HG03342 (cell line): ENCODE measurements at regions not wholly inside any gene's neighbourhood (a gene's known extent, or its start where the extent isn't known, plus 50 kb on each side); places are given as distances from the start of the nearest gene placed in this dataset.
"Not testable (repeated sequence)": the region's sequence is repeated elsewhere in the genome, so short reads cannot be mapped to it uniquely, and the experiment has no call there.

Source experiments
- ATAC-seq: cut with Tn5 transposase; IDR thresholded peaks from one replicate; pipeline ENCODE4 v1.9.1; 2021; ENCODE audit warnings: mild to moderate bottlenecking, moderate library complexity; ENCODE audit not compliant: unreplicated experiment

DNA sequence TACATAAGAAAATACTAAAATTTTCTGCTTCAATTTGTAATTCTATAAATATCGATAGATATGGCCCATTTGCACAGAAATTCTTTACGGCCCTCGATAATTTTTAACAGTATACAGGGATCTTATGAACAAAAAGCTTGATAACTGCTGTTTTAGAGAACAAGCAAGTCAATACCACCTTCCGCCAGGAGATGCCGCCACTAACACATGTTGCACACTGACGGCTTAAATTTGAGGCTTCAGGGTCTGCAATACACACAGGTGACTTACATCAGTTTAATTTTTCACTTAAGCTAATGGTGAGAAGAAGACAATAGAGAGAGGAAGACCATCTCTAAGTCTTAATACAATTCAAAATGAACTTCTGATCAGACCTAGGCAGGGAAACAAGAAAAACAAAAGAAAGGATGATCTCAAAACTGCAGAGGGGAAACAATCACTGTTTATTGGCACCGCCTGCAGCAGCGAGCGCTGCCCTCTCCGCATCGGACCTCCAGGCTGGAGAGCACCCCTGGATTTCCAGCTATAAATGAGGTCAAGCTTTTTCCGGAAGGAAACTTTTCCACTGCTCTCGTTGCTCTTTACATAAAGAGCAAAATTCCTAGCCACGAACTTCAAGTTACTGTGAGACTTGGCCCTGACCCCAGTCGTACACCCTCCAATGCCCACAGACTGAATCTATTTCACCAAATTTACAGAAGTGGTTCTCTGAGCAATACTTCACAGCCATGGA is 53.9 kb downstream of the OTOR start:
- ATAC-seq: peak; percentile 82

DNA sequence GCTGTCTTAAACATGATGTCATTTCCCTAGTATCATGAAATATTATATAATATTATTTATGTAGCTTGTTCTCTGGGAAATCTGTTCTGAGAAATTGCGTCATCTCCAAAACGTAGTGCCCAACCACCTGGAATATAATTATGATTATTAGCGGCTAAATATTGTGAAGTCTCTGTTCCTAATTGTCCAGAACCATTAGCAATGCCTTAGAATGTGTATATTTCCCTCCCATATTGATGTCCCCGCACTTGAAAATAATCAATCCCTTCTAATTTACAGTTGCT is 54.4 kb downstream of the OTOR start:
- no peak for ATAC-seq

DNA sequence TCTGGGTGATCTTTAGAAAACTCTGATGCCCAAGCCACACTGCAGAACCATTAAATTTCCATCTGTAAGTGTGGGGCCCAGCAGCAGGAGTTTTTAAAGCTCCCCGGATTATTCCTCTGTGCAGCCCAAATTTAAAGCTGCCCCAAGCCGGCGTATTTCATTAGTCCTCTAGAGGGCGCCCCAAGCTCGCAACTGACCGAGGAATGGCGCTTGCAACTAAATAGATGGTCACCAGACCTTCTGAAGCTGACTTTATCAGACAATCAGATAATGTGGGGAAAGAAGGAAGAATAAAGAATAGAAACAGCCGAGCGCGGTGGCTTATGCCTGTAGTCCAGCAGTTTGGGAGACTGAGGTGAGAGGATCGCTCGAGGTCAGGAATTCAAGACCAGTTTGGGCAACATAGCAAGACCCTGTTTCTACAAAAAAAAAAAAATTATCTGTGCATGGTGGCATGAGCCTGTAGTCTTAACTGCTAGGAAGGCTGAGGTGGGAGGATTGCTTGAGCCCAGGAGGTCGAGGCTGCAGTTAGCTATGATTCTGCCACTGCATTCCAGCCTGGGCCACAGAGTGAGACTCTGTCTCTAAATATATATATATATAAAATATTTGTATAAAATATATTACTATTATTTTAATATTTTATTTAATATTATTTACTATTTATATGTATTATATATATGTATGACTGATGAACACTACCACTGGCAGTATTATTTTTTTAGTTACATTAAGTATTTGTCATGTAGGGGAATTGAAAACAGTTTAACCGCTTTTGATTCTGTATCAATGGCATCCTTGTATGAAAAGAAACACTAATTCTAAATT is 56.0 kb downstream of the OTOR start:
- no peak for ATAC-seq

DNA sequence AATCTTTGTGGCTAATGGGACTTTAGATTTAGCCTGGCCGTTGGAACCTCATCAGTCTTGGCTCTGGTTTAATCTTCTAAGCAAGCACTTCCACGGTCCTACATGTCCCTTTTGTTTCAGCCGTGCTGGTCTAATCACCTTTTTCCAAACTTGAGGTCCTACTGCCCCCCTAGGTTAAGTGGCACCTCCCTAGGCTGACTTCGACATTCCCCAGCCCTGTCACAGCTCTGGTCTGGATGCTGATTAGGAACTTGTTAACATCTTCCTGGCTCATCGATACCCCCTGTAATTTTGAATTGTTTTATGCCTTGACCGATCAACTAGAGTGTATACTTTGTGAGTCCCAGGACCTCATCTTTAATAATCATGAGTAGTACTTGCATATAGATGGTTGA is 56.6 kb downstream of the OTOR start:
- no peak for ATAC-seq

DNA sequence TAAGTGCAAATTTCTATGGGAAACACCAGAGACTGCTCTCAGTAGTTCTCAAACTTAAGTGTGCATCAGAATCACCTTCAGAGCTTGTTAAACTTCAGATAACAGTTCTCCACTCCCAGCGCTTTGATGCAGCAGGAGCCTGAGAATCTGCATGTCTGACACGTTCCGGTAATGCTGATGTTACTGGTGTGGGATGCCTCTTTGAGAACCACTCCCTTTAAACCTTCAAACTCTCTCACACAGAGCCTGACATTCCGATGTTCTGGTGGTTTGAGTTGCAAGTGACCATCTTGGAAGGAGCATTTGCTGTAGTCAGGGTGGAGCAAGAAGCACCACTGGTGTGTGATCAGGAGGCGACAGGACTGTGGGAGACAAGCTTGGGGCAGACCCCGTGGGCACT is 57.9 kb downstream of the OTOR start:
- ATAC-seq: no peak

DNA sequence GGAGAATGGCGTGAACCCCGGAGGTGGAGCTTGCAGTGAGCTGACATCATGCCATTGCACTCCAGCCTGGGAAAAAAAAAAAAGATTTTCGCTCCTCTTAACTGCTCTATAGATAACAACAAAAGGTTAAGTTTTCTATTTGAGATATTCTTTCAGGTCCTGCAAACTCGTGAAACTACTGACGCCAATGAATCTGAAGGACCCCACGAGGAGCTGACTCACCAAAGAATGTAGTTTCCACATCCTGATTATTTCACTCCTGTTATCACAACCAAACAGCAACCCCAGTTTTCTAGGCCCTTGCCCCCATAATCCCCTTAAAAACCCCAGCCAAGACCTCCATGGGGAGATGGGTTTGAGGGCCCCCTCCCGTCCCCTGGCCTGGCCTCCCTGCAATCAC is 58.7 kb downstream of the OTOR start:
- no peak for ATAC-seq

DNA sequence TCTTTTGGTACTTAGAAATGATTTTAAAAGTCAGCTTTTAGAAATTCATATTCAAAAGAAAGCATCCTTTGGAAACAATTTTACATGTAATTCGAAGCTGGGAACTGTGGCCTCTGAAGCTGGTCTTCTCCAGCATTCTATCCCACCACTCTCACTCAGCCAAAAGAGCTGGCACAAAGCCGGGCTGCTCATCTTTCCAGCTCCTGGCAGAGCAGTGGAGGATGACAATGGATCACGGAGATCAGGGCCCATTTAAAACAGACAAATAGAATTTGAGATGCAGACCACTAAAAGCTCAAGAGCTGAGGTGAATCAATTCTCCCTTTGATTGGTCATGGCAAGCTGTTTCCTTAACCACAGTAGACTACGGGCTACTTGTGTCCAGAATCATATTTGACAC is 60.6 kb downstream of the OTOR start:
- no peak for ATAC-seq

DNA sequence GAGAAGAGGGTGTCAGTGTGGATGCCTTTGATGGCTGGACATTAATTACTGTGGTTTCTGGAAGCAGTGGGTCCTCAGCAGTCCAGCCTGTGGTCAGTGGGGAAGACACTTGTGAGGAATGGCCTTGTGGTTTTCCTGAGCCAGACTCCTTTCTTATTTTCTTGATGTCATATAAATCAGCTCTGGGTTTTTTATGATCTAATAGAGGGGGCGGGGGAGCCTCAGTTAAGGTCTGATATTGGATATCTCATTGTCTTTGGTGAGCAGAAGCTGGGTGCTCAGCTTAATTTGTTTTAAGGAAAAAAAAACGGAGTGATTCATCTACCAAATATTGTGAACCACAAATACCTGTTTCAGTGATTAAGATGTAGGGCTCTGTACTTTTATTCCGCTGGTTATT is 62.1 kb downstream of the OTOR start:
- no peak for ATAC-seq

DNA sequence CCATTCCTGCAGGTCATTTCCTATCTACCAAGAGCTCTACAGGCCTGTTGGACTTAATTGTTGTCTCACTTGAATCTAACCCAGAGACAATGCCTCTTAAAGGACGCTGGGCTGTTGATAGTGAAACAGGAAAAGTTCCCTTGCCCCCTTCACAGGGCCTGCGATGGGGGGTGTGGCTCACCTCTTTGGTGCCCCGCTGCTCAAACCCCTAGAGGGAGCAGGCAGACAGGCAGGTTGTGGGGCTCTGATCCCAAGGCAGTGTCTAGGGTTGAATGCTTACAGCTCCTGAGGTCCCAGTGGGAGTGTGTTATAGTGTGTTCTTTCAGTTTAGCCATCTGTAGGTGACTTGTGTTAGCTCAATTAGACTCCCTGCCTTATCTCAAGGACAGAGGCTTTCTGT is 68.0 kb downstream of the OTOR start:
- ATAC-seq: no peak

DNA sequence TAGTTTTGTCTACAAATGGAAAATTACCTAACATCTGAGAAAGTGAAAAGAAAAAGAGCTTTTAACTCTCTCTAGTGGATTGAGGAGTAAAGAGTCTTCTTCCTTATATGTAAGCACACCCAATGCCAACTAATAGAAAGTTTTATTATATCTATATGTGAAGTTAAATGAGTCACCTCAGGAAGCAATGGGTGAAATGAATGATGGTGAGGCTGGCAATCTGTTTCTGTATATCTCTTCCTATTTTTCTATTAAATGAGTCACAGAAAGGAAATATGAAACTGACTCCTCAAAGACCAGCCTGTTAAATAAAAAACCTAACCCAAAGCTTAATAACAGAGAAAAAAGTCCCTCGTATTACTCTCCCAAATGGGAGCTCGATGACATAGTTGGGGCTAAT is 71.3 kb downstream of the OTOR start:
- no peak for ATAC-seq

DNA sequence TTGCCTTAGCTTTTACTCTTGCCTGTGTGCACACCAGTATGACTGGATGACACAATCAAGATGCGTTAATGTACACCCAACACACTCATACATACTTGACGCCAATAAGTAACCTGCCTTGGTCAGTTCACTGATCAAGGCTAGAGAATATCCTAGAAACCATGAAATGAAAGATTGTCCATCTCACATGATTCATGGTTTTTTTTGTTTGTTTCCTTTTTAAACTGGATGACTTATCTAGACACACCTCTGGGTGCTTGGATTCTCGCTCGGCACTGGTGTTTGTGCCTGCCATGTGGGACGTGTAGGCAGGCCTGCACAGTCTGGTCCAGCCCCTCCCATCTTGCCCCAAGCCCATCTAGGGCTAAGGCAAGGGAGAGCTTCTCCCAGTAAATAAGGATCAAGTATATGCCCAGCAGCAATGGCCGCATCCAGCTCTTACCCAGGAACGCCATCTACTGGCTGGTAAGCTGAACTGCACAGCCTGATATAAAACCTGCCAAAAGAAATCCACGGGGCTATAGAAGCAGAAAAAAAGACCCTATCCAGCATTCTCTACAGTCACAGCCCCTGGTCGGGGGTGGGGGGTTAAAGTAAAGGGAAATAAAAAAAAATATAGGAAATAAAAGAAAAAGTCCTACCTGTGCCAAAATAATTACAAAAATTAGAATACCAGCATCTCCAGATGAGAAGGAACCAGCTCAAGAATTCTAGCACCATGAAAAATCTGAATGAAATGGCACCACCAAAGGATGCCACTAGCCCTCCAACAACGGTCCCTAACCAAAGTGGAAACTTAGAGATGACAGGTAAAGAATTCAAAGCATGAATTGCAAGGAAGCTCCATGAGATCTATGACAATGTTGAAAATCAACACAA is 73.3 kb downstream of the OTOR start:
- ATAC-seq: peak; percentile 84

DNA sequence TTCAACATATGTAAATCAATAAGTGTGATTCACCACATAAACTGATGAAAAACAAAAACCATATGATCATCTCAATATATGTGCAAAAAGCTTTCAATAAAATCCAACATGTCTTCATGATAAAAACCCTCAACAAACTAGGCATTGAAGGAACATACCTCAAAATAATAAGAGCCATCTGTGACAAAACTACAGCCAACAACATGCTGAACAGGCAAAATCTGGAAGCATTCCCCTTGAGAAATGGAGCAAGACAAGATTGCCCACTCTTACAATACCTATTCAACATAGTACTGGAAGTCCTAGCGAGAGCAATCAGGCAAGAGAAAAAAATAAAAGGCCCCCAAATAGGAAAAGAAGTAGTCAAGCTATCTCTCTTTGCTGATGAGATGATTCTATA is 76.5 kb downstream of the OTOR start:
- no peak for ATAC-seq

DNA sequence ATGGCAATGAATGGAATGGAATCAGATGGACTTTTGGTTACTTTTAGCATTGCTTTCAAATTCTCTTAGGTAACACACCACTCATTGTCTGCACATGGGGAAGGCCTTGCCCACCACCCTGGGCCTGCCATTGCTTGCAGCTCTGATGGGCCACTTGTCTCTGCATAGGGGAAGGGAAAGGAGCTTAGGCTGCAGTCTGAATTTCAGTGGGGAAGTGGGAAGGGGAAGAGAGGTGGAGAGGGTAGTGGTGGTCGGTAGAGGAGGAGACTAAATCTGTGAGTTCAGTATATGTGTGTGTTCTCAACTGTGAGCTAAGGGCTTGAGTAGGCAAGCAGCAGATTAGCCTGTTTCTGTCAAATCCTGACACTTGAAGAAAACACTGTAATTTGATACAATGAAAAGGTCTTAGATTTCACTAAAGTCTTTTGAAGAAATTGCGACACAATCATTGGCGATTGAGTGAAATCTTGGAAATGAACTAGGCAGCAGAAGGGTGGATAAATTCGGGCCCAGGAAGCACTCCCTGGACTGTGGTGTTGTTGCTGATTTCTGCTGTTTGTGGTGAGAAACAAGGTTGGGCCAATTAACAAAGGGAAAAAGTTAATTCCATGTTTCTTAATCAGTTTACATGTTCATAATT is 80.6 kb downstream of the OTOR start:
- no peak for ATAC-seq

DNA sequence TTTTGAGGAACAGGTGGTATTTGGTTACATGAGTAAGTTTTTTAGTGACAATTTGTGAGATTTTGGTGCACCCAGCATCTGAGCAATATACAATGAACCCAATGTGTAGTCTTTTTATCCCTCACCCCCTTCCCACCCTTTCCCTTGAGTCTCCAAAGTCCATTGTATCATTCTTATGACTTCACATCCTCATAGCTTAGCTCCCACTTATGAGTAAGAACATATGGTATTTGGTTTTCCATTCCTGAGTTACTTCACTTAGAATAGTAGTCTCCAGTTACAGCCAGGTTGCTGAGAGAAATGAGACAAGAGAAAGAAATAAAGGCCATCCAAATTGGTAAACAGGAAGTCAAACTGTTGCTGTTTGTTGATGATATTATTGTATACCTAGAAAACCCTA is 87.5 kb downstream of the OTOR start:
- not testable (repeated sequence) for ATAC-seq

DNA sequence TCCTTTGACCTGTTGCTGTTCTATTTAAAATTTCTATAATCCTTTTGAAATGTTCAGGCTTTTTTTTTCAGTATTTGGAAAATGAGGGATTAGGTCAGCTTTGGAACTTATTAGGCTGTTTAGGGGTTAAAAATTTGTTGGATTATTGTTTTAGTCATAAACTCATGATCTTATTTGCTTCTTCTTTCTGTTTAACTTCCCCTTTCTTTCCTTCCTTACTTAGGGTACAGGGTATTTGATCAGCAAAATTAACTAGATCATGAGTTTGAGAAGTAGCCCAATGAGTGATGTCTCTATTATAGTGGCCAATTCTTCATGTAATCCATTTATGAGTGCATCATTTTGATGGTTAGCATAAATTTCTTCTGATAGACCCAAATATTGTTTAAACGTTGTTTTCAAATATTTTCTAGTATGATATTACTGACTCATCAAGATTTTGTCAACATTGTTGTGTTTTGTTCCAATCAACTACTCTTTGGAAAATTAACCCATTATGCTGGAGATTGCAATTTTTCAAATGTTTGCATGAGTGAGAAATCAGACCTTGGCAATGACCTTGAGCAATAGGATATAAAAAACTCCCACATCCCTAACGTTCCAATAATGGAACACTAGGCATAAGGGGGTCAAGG is 94.4 kb downstream of the OTOR start:
- no peak for ATAC-seq

DNA sequence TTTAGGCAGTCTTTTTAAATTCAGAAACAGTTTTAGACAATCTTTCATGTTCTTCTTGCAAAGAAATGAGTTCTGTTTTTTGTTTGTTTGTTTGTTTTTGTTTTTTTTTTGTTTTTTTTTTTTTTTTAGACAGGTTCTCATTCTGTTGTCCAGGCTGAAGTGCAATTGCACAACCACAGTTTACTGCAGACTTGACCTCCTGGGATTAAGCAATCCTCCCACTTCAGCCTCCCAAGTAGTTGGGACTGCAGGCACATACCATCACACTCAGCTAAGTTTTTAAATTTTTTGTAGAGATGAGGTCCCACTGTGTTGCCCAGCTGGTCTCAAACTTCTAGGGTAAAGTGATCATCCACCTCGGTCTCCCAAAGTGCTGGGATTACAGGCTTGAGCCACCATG is 96.2 kb downstream of the OTOR start:
- ATAC-seq: no peak

DNA sequence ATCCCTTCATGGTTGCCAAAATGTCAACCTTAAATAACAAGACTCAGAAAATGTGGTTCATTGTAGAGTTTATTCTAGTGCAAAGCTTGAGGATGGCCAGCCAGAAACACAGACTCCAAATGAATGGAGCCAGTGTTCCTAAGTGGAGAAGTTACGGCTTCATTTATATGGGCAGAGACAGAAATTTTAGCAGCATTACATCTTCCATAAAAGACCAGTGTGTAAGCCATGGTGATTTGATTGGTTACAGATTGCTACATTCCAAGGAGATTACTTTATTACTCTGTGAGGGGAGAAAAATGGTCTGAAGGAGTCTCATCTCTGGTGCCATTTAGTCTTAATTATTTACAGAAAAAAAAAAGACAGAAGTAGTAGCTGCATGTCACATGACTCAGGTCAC is 97.8 kb downstream of the OTOR start:
- ATAC-seq: no peak

DNA sequence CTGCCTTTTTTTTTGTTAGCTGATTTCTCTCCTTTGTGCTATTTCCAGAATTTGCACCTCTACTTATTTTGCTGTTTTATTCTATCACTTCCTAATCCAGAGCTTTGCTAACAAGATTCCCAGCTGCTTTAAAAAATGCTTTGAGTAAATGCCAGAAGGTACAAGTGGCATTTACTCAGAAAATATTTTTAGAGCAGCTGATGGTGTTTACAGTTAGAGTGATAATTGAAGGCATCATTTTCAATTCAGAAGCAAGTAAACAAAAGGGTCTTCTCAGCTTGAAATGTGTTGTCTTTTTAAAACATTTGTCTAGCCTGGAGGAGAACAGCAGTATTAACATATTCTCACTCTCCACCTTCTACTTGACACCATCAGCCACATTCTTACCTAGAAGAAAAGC is 99.9 kb downstream of the OTOR start:
- no peak for ATAC-seq

DNA sequence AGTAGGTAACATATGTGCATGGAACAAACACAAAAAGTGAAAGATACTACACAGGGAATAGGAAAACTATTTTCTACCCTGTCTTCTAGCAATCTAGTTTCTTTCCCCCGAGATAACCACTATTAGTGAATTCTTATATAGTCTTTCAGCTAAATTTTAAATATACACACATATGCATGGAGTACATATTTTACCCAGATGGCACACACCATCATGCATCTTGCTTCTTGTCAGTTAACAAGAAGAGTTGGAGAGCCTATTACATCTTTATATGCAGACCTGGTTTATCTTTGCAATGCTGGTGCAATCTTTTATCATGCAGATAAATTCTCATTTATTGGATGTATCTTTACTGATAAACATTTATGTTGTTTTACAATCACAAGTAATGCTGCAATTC is 100.4 kb downstream of the OTOR start:
- no peak for ATAC-seq

DNA sequence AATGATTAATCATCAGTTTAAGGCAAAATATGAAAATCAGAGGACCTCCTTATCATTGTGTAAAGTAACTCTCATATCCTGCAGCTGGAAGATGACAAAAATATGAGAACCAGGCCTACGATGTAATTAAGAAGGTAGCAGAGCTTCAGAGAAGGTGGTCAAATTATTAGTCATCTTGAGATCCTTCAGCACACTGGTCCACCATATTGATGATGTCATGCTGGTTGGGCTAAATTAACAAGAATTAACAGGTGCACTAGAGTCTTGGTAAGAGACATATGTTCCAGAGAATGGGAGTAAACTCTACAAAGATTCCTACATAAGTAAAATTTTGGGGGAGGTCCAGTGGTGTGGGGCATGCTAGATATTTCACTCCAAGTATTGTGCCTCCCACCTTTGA is 112.8 kb downstream of the OTOR start:
- ATAC-seq: no peak

DNA sequence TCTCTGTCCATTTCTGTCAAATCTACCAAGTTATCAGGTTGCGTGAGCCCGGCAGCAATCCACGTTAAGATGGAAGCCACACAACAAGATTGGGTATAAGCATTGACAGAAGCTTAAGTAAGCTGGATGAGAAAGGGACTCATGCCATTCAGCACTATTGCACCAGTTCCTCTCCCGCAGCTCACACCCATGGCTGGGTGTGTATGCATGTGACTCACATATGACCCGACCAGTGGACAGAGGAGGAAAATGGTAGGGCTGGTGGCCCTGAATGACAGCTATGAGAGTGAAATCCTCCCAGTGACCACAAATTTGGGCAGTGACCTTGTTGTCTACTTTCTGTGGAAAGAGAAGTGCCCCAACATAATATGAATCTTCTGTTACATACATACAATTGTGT is 113.5 kb downstream of the OTOR start:
- no peak for ATAC-seq
